ENCODE measurements at regions not wholly inside any gene's neighbourhood (a gene's known extent, or its start where the extent isn't known, plus 50 kb on each side); places are given as distances from the start of the nearest gene placed in this dataset.

DNA sequence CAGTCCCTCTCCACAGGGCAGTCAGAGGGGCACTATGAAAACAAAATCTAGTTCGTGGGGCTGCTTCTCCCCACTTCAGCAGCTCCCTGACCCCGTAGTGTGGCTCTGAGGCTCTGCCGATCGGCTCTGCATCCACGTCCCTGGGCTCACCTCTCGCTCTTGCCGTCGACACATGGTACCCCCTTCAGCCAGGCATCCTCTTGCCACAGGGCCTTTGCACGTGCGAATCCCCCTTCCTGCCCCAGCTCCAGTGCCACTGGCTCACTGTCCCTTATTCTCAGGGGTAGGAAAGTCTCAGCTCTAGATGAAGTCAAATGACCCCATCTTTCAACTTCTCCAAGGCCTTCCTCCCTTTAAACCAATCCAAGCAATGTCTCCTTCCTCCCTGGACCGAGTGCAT is 72.7 kb downstream of the KLHDC7A start:
- peaks cover 7 to 11% of the 10 kb centered on the region in 2 donors for H3K4me1 Mint-ChIP-seq
- H3K9me3 ChIP-seq (ENCODE audit: control insufficient read depth, insufficient read depth, low read length) = no peaks in the 10 kb centered on the region
- H3K9me3 Mint-ChIP-seq = no peaks in the 10 kb centered on the region
- no peaks in the 10 kb centered on the region for H3K36me3 ChIP-seq (ENCODE audit: control insufficient read depth, insufficient read depth, low read length)
- no peak overlapping the region for H3K4me3 ChIP-seq (ENCODE audit: low read length)
- H3K27ac Mint-ChIP-seq = no peak overlapping the region
- ATAC-seq = no peak
- H3K36me3 Mint-ChIP-seq = no peaks in the 10 kb centered on the region
- H3K27me3 ChIP-seq (ENCODE audit: control insufficient read depth, insufficient read depth, low read length) = peaks cover 5% of the 10 kb centered on the region
- peaks cover 4% of the 10 kb centered on the region for H3K4me1 ChIP-seq (ENCODE audit: control insufficient read depth, insufficient read depth, low read length)
- no peak overlapping the region for H3K27ac ChIP-seq (ENCODE audit: low read length)
- intact Hi-C loops (cut with micrococcal nuclease) = no loop called here
- no peak overlapping the region for H3K4me3 Mint-ChIP-seq
- TF ChIP-seq, protein P1, sequence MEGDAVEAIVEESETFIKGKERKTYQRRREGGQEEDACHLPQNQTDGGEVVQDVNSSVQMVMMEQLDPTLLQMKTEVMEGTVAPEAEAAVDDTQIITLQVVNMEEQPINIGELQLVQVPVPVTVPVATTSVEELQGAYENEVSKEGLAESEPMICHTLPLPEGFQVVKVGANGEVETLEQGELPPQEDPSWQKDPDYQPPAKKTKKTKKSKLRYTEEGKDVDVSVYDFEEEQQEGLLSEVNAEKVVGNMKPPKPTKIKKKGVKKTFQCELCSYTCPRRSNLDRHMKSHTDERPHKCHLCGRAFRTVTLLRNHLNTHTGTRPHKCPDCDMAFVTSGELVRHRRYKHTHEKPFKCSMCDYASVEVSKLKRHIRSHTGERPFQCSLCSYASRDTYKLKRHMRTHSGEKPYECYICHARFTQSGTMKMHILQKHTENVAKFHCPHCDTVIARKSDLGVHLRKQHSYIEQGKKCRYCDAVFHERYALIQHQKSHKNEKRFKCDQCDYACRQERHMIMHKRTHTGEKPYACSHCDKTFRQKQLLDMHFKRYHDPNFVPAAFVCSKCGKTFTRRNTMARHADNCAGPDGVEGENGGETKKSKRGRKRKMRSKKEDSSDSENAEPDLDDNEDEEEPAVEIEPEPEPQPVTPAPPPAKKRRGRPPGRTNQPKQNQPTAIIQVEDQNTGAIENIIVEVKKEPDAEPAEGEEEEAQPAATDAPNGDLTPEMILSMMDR (IDR thresholded peaks at IDR 0.05) = no peak
- 79% methylated on average over 11 of the region's 11 CpGs for WGBS (ENCODE audit: insufficient coverage)
- DNase-seq = no peak
- peaks cover 21 to 35% of the 10 kb centered on the region in 2 donors for H3K27me3 Mint-ChIP-seq (ENCODE audit: low read depth in 2 of 2)

DNA sequence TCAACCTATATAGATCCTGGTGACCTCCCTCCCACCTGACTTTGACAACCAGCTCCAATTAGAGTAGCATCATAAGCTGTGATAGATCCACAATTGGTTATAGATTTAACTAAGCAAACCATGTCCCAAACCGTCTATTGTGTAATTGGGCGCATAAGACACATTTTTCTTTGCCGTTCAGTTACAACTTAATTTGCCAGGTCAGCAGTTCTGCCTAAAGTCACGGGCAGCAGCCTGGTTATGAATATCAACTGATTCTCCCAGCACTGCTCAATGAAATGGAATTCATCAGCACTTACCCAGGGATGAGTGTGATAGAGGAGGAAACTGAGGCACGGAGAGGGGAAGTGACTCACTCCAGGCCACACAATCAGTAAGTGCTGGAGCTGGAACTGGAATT is 73.4 kb downstream of the KLHDC7A start:
- Mint-ChIP-seq H3K27ac (no peak overlapping the region), H3K9me3 (no peaks in the 10 kb centered on the region), H3K4me1 (peaks cover 7 to 12% of the 10 kb centered on the region in 2 donors), H3K36me3 (no peaks in the 10 kb centered on the region), H3K27me3 (ENCODE audit: low read depth in 2 of 2) (peaks cover 23 to 40% of the 10 kb centered on the region in 2 donors), H3K4me3 (no peak overlapping the region)
- ATAC-seq (no peak), DNase-seq (no peak)
- intact Hi-C loops (cut with micrococcal nuclease) = no loop called here
- Histone ChIP-seq H3K27ac (ENCODE audit: low read length) (no peak overlapping the region), H3K27me3 (ENCODE audit: control insufficient read depth, insufficient read depth, low read length) (peaks cover 5% of the 10 kb centered on the region), H3K36me3 (ENCODE audit: control insufficient read depth, insufficient read depth, low read length) (no peaks in the 10 kb centered on the region), H3K4me1 (ENCODE audit: control insufficient read depth, insufficient read depth, low read length) (peaks cover 4% of the 10 kb centered on the region), H3K4me3 (ENCODE audit: low read length) (no peak overlapping the region), H3K9me3 (ENCODE audit: control insufficient read depth, insufficient read depth, low read length) (no peaks in the 10 kb centered on the region)
- WGBS (ENCODE audit: insufficient coverage) = 73% methylated on average over 5 of the region's 5 CpGs
- TF ChIP-seq, protein P1 (IDR thresholded peaks at IDR 0.05) = no peak

DNA sequence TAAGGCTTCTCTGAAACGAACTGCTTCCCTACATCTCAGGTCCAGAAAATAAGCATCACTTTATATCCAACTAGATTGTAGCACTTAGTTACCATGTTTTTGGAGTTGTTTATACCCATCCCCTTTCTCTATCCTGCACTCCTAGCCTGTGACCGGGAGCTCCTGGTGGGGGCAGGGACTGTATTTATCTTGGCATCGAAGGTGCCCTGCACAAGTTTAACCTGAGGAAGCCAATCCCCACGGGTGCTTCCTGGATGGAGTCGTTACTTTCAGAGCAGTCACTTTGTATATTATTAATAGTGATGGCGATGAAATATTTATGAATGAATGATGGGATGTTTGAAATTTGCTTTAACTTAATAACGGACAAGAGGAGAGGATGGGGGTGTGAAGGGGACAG is 73.9 kb downstream of the KLHDC7A start:
- Histone ChIP-seq H3K27ac (ENCODE audit: low read length) (no peak overlapping the region), H3K4me1 (ENCODE audit: control insufficient read depth, insufficient read depth, low read length) (peaks cover 4% of the 10 kb centered on the region), H3K4me3 (ENCODE audit: low read length) (no peak overlapping the region), H3K36me3 (ENCODE audit: control insufficient read depth, insufficient read depth, low read length) (no peaks in the 10 kb centered on the region), H3K9me3 (ENCODE audit: control insufficient read depth, insufficient read depth, low read length) (no peaks in the 10 kb centered on the region), H3K27me3 (ENCODE audit: control insufficient read depth, insufficient read depth, low read length) (peaks cover 5% of the 10 kb centered on the region)
- TF ChIP-seq, protein P1 (IDR thresholded peaks at IDR 0.05) = no peak
- Mint-ChIP-seq H3K9me3 (no peaks in the 10 kb centered on the region), H3K36me3 (no peaks in the 10 kb centered on the region), H3K27ac (no peak overlapping the region), H3K4me3 (no peak overlapping the region), H3K27me3 (ENCODE audit: low read depth in 2 of 2) (peaks cover 23 to 38% of the 10 kb centered on the region in 2 donors), H3K4me1 (peaks cover 7 to 12% of the 10 kb centered on the region in 2 donors)
- WGBS (ENCODE audit: insufficient coverage) = 61% methylated on average over 6 of the region's 7 CpGs
- DNase-seq (no peak), ATAC-seq (no peak)
- intact Hi-C loops (cut with micrococcal nuclease) = no loop called here

DNA sequence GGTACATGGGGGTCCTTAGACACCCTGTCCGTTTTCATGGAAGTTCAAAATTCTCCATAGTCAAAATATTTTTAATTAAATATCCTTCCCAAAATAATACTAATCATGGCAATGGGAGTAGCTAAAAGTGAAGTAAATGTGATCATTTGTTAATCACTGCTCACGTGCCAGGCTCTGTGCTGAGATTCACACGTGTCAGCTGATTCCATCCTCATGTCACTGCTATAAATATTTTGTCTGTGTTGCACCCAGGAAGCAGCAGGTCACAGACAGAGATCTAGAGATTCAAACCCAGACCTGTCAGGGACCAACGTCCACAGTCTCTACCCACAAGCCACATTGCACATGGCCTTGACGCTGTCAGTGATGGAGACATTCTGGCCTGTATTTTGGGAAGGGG is 74.3 kb downstream of the KLHDC7A start:
- peaks cover 7 to 12% of the 10 kb centered on the region in 2 donors for H3K4me1 Mint-ChIP-seq
- Histone ChIP-seq H3K4me1 (ENCODE audit: control insufficient read depth, insufficient read depth, low read length) (peaks cover 4% of the 10 kb centered on the region), H3K4me3 (ENCODE audit: low read length) (no peak overlapping the region), H3K36me3 (ENCODE audit: control insufficient read depth, insufficient read depth, low read length) (no peaks in the 10 kb centered on the region), H3K27me3 (ENCODE audit: control insufficient read depth, insufficient read depth, low read length) (peaks cover 5% of the 10 kb centered on the region), H3K27ac (ENCODE audit: low read length) (no peak overlapping the region), H3K9me3 (ENCODE audit: control insufficient read depth, insufficient read depth, low read length) (no peaks in the 10 kb centered on the region)
- no peaks in the 10 kb centered on the region for H3K36me3 Mint-ChIP-seq
- no peak for DNase-seq
- H3K9me3 Mint-ChIP-seq = no peaks in the 10 kb centered on the region
- peaks cover 23 to 37% of the 10 kb centered on the region in 2 donors for H3K27me3 Mint-ChIP-seq (ENCODE audit: low read depth in 2 of 2)
- TF ChIP-seq, protein P1 (IDR thresholded peaks at IDR 0.05) = no peak
- H3K27ac Mint-ChIP-seq = no peak overlapping the region
- WGBS (ENCODE audit: insufficient coverage) = 68% methylated on average over 4 of the region's 5 CpGs
- ATAC-seq = no peak
- intact Hi-C loops (cut with micrococcal nuclease) = no loop called here
- no peak overlapping the region for H3K4me3 Mint-ChIP-seq
